Testis (tissue), 2 donors: ENCODE measurements at regions not wholly inside any gene's neighbourhood (a gene's known extent, or its start where the extent isn't known, plus 50 kb on each side); places are given as distances from the start of the nearest gene placed in this dataset.

Experiments used
- CTCF ChIP-seq, 3 experiments: fragments of 450-650 bp in 2 of 3; fragments of 200-600 bp in 1 of 3; sonication (generic) in 1 of 3; IDR thresholded peaks; one replicate each; pipeline ENCODE4 v1.5.1; 2016 to 2019; ENCODE audit warnings: antibody characterized with exemption in 3 of 3, mild to moderate bottlenecking in 2 of 3, moderate library complexity in 1 of 3
- POLR2A ChIP-seq: fragments of 450-650 bp; IDR thresholded peaks from one replicate; pipeline ENCODE4 v1.6.1; 2017; ENCODE audit warnings: antibody characterized with exemption, mild to moderate bottlenecking, moderate library complexity

- TF ChIP-seq CTCF (IDR thresholded peaks at IDR 0.05) (no peak), POLR2A (no peak)
These were observed 65.5 kb upstream of the NRIP1 start for GRCh38 chr21:15130326-15130725.
